SK-N-SH treated with all-trans-retinoic acid at 6 μM for 48 hours (cell line): ENCODE measurements at regions not wholly inside any gene's neighbourhood (a gene's known extent, or its start where the extent isn't known, plus 50 kb on each side); places are given as distances from the start of the nearest gene placed in this dataset.

Experiments used
- ATAC-seq: fragments of 200-7000 bp; cut with Tn5 transposase; 3 replicates; pipeline ENCODE4 v1.9.1; 2020; ENCODE audit warnings: mild to moderate bottlenecking, moderate library complexity
- ARNTL ChIP-seq: fragments of 450-650 bp; formaldehyde crosslinking; IDR thresholded peaks from 2 replicates; pipeline ENCODE4 v1.5.0; 2020; ENCODE audit warnings: low read depth, mild to moderate bottlenecking, moderate library complexity, borderline replicate concordance
- BACH2 ChIP-seq: fragments of 250-450 bp; sonication (Bioruptor Pico); IDR thresholded peaks from 2 replicates; pipeline ENCODE4 v1.9.0; 2021; ENCODE audit warnings: mild to moderate bottlenecking, borderline replicate concordance
- CREB5 ChIP-seq: fragments of 250-450 bp; sonication (Bioruptor Pico); IDR thresholded peaks from 2 replicates; pipeline ENCODE4 v1.5.1; 2020; ENCODE audit warnings: low read depth, mild to moderate bottlenecking, moderate library complexity
- CSDC2 ChIP-seq: fragments of 250-450 bp; sonication (Bioruptor Pico); IDR thresholded peaks from 2 replicates; pipeline ENCODE4 v1.5.0; 2020; ENCODE audit warnings: mild to moderate bottlenecking, moderate library complexity
- CSRNP3 ChIP-seq: fragments of 250-450 bp; sonication (Bioruptor Pico); IDR thresholded peaks from 2 replicates; pipeline ENCODE4 v1.5.1; 2021; ENCODE audit warnings: mild to moderate bottlenecking, moderate library complexity
- ESRRG ChIP-seq: fragments of 250-450 bp; sonication (Bioruptor Pico); IDR thresholded peaks from 2 replicates; pipeline ENCODE4 v1.6.1; 2021; ENCODE audit warnings: mild to moderate bottlenecking
- GLIS3 ChIP-seq: fragments of 250-450 bp; sonication (Bioruptor Pico); IDR thresholded peaks from 2 replicates; pipeline ENCODE4 v1.5.0; 2020; ENCODE audit warnings: mild to moderate bottlenecking, moderate library complexity
- ISL1 ChIP-seq: fragments of 250-450 bp; sonication (Bioruptor Pico); IDR thresholded peaks from 2 replicates; pipeline ENCODE4 v2.1.2; 2022; ENCODE audit warnings: mild to moderate bottlenecking, moderate library complexity
- OSR1 ChIP-seq: fragments of 250-450 bp; sonication (Bioruptor Pico); IDR thresholded peaks from 2 replicates; pipeline ENCODE4 v1.8.0; 2022; ENCODE audit warnings: moderate library complexity, mild to moderate bottlenecking, inconsistent platforms
- PATZ1 ChIP-seq: fragments of 250-450 bp; sonication (Bioruptor Pico); IDR thresholded peaks from 2 replicates; pipeline ENCODE4 v1.8.0; 2020; ENCODE audit warnings: mild to moderate bottlenecking, moderate library complexity, borderline replicate concordance
- POU6F1 ChIP-seq: fragments of 250-450 bp; sonication (Bioruptor Pico); IDR thresholded peaks from 2 replicates; pipeline ENCODE4 v1.8.0; 2021; ENCODE audit warnings: low read depth, mild to moderate bottlenecking, moderate library complexity, borderline replicate concordance
- RARB ChIP-seq: fragments of 250-450 bp; sonication (Bioruptor Pico); IDR thresholded peaks from 2 replicates; pipeline ENCODE4 v1.8.0; 2021; ENCODE audit warnings: mild to moderate bottlenecking, moderate library complexity
- TCF4 ChIP-seq: fragments of 250-450 bp; sonication (Bioruptor Pico); IDR thresholded peaks from 2 replicates; pipeline ENCODE4 v1.8.0; 2021; ENCODE audit warnings: mild to moderate bottlenecking, moderate library complexity, borderline replicate concordance
- TOX ChIP-seq: fragments of 250-450 bp; sonication (Bioruptor Pico); IDR thresholded peaks from 2 replicates; pipeline ENCODE4 v1.8.0; 2021; ENCODE audit warnings: mild to moderate bottlenecking, moderate library complexity, borderline replicate concordance
- TSHZ2 ChIP-seq: fragments of 250-450 bp; sonication (Bioruptor Pico); IDR thresholded peaks from 2 replicates; pipeline ENCODE4 v1.5.0; 2020; ENCODE audit warnings: mild to moderate bottlenecking, moderate library complexity
- ZC3H10 ChIP-seq: fragments of 250-450 bp; sonication (Bioruptor Pico); IDR thresholded peaks from 2 replicates; pipeline ENCODE4 v1.5.1; 2021; ENCODE audit warnings: mild to moderate bottlenecking, moderate library complexity
- ZFP3 ChIP-seq: fragments of 250-450 bp; sonication (Bioruptor Pico); IDR thresholded peaks from 2 replicates; pipeline ENCODE4 v1.5.0; 2020; ENCODE audit warnings: mild to moderate bottlenecking, moderate library complexity
- ZFP30 ChIP-seq: fragments of 450-650 bp; formaldehyde crosslinking; IDR thresholded peaks from 2 replicates; pipeline ENCODE4 v1.5.0; 2022; ENCODE audit warnings: mild to moderate bottlenecking, moderate library complexity
- ZNF565 ChIP-seq: fragments of 450-650 bp; formaldehyde crosslinking; conservative IDR thresholded peaks from 2 replicates; pipeline ENCODE4 v1.5.0; 2020; ENCODE audit warnings: low read depth, mild to moderate bottlenecking, moderate library complexity
- ZNF70 ChIP-seq: fragments of 450-650 bp; formaldehyde crosslinking; IDR thresholded peaks from 2 replicates; pipeline ENCODE4 v1.5.0; 2020; ENCODE audit warnings: mild to moderate bottlenecking, moderate library complexity

GRCh38 chr5:125053179-125053578 lies 306.7 kb upstream of the ZNF608 start:
- ATAC-seq, result no peak
- no peak for TF ChIP-seq BACH2 (CRISPR knock-in tag)
- TF ChIP-seq ISL1 (CRISPR knock-in tag), result no peak
- no peak for TF ChIP-seq CSDC2 (CRISPR knock-in tag)
- no peak for TF ChIP-seq TCF4 (CRISPR knock-in tag)
- no peak for TF ChIP-seq ZC3H10 (CRISPR knock-in tag)
- TF ChIP-seq PATZ1 (CRISPR knock-in tag), result no peak
- no peak for TF ChIP-seq ZNF565 (CRISPR knock-in tag)
- TF ChIP-seq TOX (CRISPR knock-in tag), result no peak
- TF ChIP-seq GLIS3 (CRISPR knock-in tag), result no peak
- TF ChIP-seq ZFP3 (CRISPR knock-in tag), result no peak
- TF ChIP-seq CSRNP3 (CRISPR knock-in tag), result no peak
- no peak for TF ChIP-seq RARB (CRISPR knock-in tag)
- no peak for TF ChIP-seq ESRRG (CRISPR knock-in tag)
- no peak for TF ChIP-seq TSHZ2
- TF ChIP-seq CREB5 (CRISPR knock-in tag), result no peak
- TF ChIP-seq ARNTL (CRISPR knock-in tag), result no peak

GRCh38 chr5:125054146-125054545 lies 307.7 kb upstream of the ZNF608 start:
- no peak for TF ChIP-seq POU6F1 (CRISPR knock-in tag)
- ATAC-seq, result no peak

GRCh38 chr5:125056671-125057485 lies 310.4 kb upstream of the ZNF608 start:
- no peak for ATAC-seq
- TF ChIP-seq RARB (CRISPR knock-in tag) (no peak), CREB5 (CRISPR knock-in tag) (no peak), ZNF70 (CRISPR knock-in tag) (no peak), GLIS3 (CRISPR knock-in tag) (no peak), BACH2 (CRISPR knock-in tag) (no peak), OSR1 (no peak), ZFP30 (CRISPR knock-in tag) (no peak), TCF4 (CRISPR knock-in tag) (no peak)
- TF ChIP-seq, all 23 proteins: peak for 0
